HEK293T (cell line): ENCODE measurements at regions not wholly inside any gene's neighbourhood (a gene's known extent, or its start where the extent isn't known, plus 50 kb on each side); places are given as distances from the start of the nearest gene placed in this dataset.

Experiments used
- CTCF ChIA-PET: fragments of 350-600 bp; formaldehyde crosslinking; extraction: SDS; loops from one replicate; lab custom pipeline; 2021; ENCODE audit warnings: antibody characterized with exemption, inconsistent platforms; lab: Yijun Ruan, JAX
- POLR2A ChIA-PET: fragments of 350-600 bp; formaldehyde crosslinking; extraction: SDS; loops from one replicate; lab custom pipeline; 2020; ENCODE audit warnings: antibody characterized with exemption, inconsistent platforms; lab: Yijun Ruan, JAX
- DNase-seq: peaks from one replicate; pipeline ENCODE4 v3.0.0; 2012; ENCODE audit warnings: mixed read lengths; ENCODE audit errors: extremely low spot score
- ARNT ChIP-seq: fragments of 450-650 bp; IDR thresholded peaks from 2 replicates; pipeline ENCODE4 v1.6.1; 2017; ENCODE audit warnings: mild to moderate bottlenecking
- BHLHE40 ChIP-seq: fragments of 450-650 bp; IDR thresholded peaks from 2 replicates; pipeline ENCODE4 v1.6.1; 2016; ENCODE audit warnings: mild to moderate bottlenecking, moderate library complexity, borderline replicate concordance
- CTBP1 ChIP-seq: fragments of 450-650 bp; IDR thresholded peaks from 2 replicates; pipeline ENCODE4 v1.6.1; 2016; ENCODE audit warnings: borderline replicate concordance
- ELF4 ChIP-seq: fragments of 450-650 bp; IDR thresholded peaks from 2 replicates; pipeline ENCODE4 v1.6.1; 2017; ENCODE audit warnings: antibody characterized with exemption
- FOXA1 ChIP-seq: fragments of 450-650 bp; IDR thresholded peaks from 2 replicates; pipeline ENCODE4 v1.6.1; 2016; ENCODE audit warnings: mild to moderate bottlenecking
- FOXK2 ChIP-seq: fragments of 450-650 bp; IDR thresholded peaks from 2 replicates; pipeline ENCODE4 v1.6.1; 2016; ENCODE audit warnings: mild to moderate bottlenecking
- FOXM1 ChIP-seq: fragments of 450-650 bp; IDR thresholded peaks from 2 replicates; pipeline ENCODE4 v1.6.1; 2017; ENCODE audit warnings: mild to moderate bottlenecking, borderline replicate concordance
- HDGF ChIP-seq: fragments of 450-650 bp; IDR thresholded peaks from 2 replicates; pipeline ENCODE4 v1.6.1; 2017; ENCODE audit warnings: antibody characterized with exemption, borderline replicate concordance
- L3MBTL2 ChIP-seq: fragments of 450-650 bp; conservative IDR thresholded peaks from 2 replicates; pipeline ENCODE4 v1.6.1; 2016; ENCODE audit warnings: mild to moderate bottlenecking
- LEF1 ChIP-seq: fragments of 450-650 bp; IDR thresholded peaks from 2 replicates; pipeline ENCODE4 v1.6.1; 2017; ENCODE audit warnings: mild to moderate bottlenecking, borderline replicate concordance
- NFRKB ChIP-seq: fragments of 450-650 bp; IDR thresholded peaks from 2 replicates; pipeline ENCODE4 v1.6.1; 2016; ENCODE audit warnings: mild to moderate bottlenecking, moderate library complexity
- PKNOX1 ChIP-seq: fragments of 450-650 bp; IDR thresholded peaks from 2 replicates; pipeline ENCODE4 v1.6.1; 2016
- SP1 ChIP-seq: fragments of 450-650 bp; IDR thresholded peaks from 2 replicates; pipeline ENCODE4 v1.6.1; 2017
- SUZ12 ChIP-seq: fragments of 450-650 bp; IDR thresholded peaks from 2 replicates; pipeline ENCODE4 v1.6.1; 2016; ENCODE audit warnings: mild to moderate bottlenecking
- TARDBP ChIP-seq: fragments of 450-650 bp; IDR thresholded peaks from 2 replicates; pipeline ENCODE4 v1.6.1; 2016
- ZNF384 ChIP-seq: fragments of 450-650 bp; IDR thresholded peaks from 2 replicates; pipeline ENCODE4 v1.6.1; 2016

GRCh38 chr4:126742885-126743284, 889.9 kb upstream of the INTU start:
- POLR2A ChIA-PET = no interaction called here
- CTCF ChIA-PET = no interaction called here
- TF ChIP-seq LEF1 (no peak), BHLHE40 (no peak), ARNT (no peak), NFRKB (no peak), FOXA1 (no peak), L3MBTL2 (no peak)

GRCh38 chr4:126748736-126749135, 884.0 kb upstream of the INTU start:
- no peak for DNase-seq
- TF ChIP-seq FOXA1 (no peak), NFRKB (no peak), ARNT (no peak), HDGF (no peak)
- ChIA-PET CTCF (no interaction called here), POLR2A (no interaction called here)

More at GRCh38 chr4:126742885-126743284, 889.9 kb upstream of the INTU start:
- DNase-seq = no peak

GRCh38 chr4:126750723-126751122, 882.0 kb upstream of the INTU start:
- POLR2A ChIA-PET = no interaction called here
- no peak for TF ChIP-seq NFRKB
- no peak for TF ChIP-seq FOXM1
- no peak for TF ChIP-seq TARDBP
- no peak for TF ChIP-seq L3MBTL2
- TF ChIP-seq HDGF = no peak
- no peak for TF ChIP-seq SP1
- no peak for TF ChIP-seq PKNOX1
- TF ChIP-seq LEF1 = no peak
- CTCF ChIA-PET = no interaction called here
- DNase-seq = no peak

GRCh38 chr4:126752126-126752525, 880.6 kb upstream of the INTU start:
- POLR2A ChIA-PET = no interaction called here
- TF ChIP-seq L3MBTL2 (no peak), TARDBP (no peak), ARNT (no peak), BHLHE40 (no peak), ELF4 (no peak), SUZ12 (no peak)
- no peak for DNase-seq
- CTCF ChIA-PET = no interaction called here

- no peak for TF ChIP-seq ELF4
- TF ChIP-seq FOXK2 = no peak
- CTCF ChIA-PET = no interaction called here
- no peak for DNase-seq
- POLR2A ChIA-PET = no interaction called here
Observed at GRCh38 chr4:126752702-126753101, 880.1 kb upstream of the INTU start.

- ChIA-PET POLR2A (no interaction called here), CTCF (no interaction called here)
- DNase-seq = no peak
- no peak for TF ChIP-seq BHLHE40
- no peak for TF ChIP-seq FOXK2
- TF ChIP-seq SP1 = no peak
- no peak for TF ChIP-seq CTBP1
- no peak for TF ChIP-seq LEF1
- no peak for TF ChIP-seq NFRKB
- TF ChIP-seq TARDBP = no peak
- TF ChIP-seq FOXA1 = no peak
- TF ChIP-seq SUZ12 = no peak
- TF ChIP-seq ZNF384 = no peak
Observed at GRCh38 chr4:126753592-126753991, 879.2 kb upstream of the INTU start.

- no peak for DNase-seq
- POLR2A ChIA-PET = no interaction called here
- TF ChIP-seq CTBP1 (no peak), ELF4 (no peak), HDGF (no peak), FOXM1 (no peak), FOXK2 (no peak), PKNOX1 (no peak), TARDBP (no peak), LEF1 (no peak), L3MBTL2 (no peak), SUZ12 (no peak), SP1 (no peak), FOXA1 (no peak), ARNT (no peak), NFRKB (no peak), ZNF384 (no peak), BHLHE40 (no peak)
- CTCF ChIA-PET = interaction anchor here (0.5 kb wide), 1 partner anchor 13 kb away, joined by 3 read pairs; no protein-coding TSS in a partner anchor
Observed at GRCh38 chr4:126755506-126755905, 877.3 kb upstream of the INTU start.
